ENCODE measurements at regions not wholly inside any gene's neighbourhood (a gene's known extent, or its start where the extent isn't known, plus 50 kb on each side); places are given as distances from the start of the nearest gene placed in this dataset.

DNA sequence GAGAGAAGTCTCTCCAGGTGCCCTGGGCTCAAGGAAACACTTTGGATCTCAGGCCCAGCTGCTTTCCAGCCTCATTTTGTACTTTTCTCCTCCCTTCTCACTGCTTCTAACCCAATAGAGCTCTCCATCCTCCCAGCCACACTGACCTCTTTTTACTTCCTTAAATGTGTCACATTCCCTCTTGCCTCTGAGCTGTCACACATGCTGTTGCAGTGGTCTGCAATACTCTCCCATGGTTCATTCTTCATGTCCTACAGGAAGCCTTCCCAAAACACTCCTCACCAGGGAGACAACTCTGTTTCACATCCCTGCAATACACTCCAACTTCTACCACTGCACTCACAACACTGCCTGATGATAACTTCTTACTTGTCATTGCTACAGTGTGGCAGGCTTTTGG, 242.1 kb upstream of the DYNLRB2 start:
- Histone ChIP-seq H3K27ac (ENCODE audit: low read depth, low read length) (no peak overlapping the region), H3K9ac (ENCODE audit: low read depth in 1 of 3, low read length in 3 of 3) (no peak overlapping the region), H3K9me3 (ENCODE audit: control insufficient read depth in 3 of 3, low read length in 3 of 3) (no peaks in the 10 kb centered on the region), H3K36me3 (ENCODE audit: control insufficient read depth in 3 of 3, insufficient read depth in 3 of 3, low read length in 3 of 3) (no peaks in the 10 kb centered on the region), H3K4me1 (ENCODE audit: control insufficient read depth in 3 of 3, insufficient read depth in 3 of 3, low read length in 3 of 3) (no peaks in the 10 kb centered on the region), H3K27me3 (ENCODE audit: control insufficient read depth in 3 of 3, insufficient read depth in 3 of 3, low read length in 3 of 3) (no peaks in the 10 kb centered on the region), H3K4me3 (ENCODE audit: low read length in 3 of 3) (no peak overlapping the region)

DNA sequence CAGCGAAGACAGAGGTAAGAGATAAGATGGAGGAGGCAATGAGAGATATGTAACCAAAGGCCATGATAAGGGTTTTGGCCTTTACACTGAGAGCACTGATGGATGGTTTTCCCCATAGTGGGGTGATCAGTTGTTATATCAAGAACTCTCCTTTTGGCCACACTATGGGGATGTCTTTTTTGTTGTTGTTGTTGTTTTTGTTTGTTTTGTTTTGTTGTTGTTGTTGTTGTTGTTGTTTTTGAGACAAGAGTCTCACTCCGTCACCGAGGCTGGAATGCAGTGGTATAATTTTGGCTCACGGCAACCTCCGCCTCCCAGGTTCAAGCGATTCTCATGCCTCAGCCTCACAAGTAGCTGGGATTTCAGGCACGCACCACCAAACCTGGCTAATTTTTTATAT, 244.8 kb upstream of the DYNLRB2 start:
- H3K9me3 ChIP-seq (ENCODE audit: control insufficient read depth in 3 of 3, low read length in 3 of 3), result no peaks in the 10 kb centered on the region
- no peaks in the 10 kb centered on the region for H3K27me3 ChIP-seq (ENCODE audit: control insufficient read depth in 3 of 3, insufficient read depth in 3 of 3, low read length in 3 of 3)
- no peaks in the 10 kb centered on the region for H3K36me3 ChIP-seq (ENCODE audit: control insufficient read depth in 3 of 3, insufficient read depth in 3 of 3, low read length in 3 of 3)
- H3K27ac ChIP-seq (ENCODE audit: low read depth, low read length), result no peak overlapping the region
- H3K4me1 ChIP-seq (ENCODE audit: control insufficient read depth in 3 of 3, insufficient read depth in 3 of 3, low read length in 3 of 3), result no peaks in the 10 kb centered on the region
- no peak overlapping the region for H3K4me3 ChIP-seq (ENCODE audit: low read length in 3 of 3)
- no peak overlapping the region for H3K9ac ChIP-seq (ENCODE audit: low read depth in 1 of 3, low read length in 3 of 3)

- no peak overlapping the region for H3K27ac ChIP-seq (ENCODE audit: low read depth, low read length)
- H3K9me3 ChIP-seq (ENCODE audit: control insufficient read depth in 3 of 3, low read length in 3 of 3), result no peaks in the 10 kb centered on the region
- no peaks in the 10 kb centered on the region for H3K36me3 ChIP-seq (ENCODE audit: control insufficient read depth in 3 of 3, insufficient read depth in 3 of 3, low read length in 3 of 3)
- H3K9ac ChIP-seq (ENCODE audit: low read depth in 1 of 3, low read length in 3 of 3), result no peak overlapping the region
- H3K27me3 ChIP-seq (ENCODE audit: control insufficient read depth in 3 of 3, insufficient read depth in 3 of 3, low read length in 3 of 3), result no peaks in the 10 kb centered on the region
- H3K4me3 ChIP-seq (ENCODE audit: low read length in 3 of 3), result no peak overlapping the region
- no peaks in the 10 kb centered on the region for H3K4me1 ChIP-seq (ENCODE audit: control insufficient read depth in 3 of 3, insufficient read depth in 3 of 3, low read length in 3 of 3)
Observed at GRCh38 chr16:80294172-80294571, 246.6 kb upstream of the DYNLRB2 start.

DNA sequence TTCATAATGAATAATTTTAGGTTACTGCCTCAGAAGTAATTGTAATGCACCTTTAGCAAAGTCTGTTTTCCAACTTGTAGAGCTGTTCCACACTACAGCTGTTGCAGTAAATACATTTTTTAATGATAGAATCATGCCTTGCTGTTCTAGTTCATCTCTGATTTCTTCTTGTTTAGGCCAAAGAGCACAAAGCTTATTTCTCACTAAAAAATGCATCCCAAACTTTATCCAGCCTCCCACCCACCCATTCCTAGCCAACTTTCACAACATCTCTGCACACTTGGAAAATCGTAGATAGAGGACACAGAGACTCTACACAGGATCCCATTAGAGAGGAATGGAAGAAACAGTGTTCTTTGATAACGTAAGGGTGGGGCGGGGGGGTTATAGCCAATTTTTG, 252.2 kb upstream of the DYNLRB2 start:
- no peaks in the 10 kb centered on the region for H3K36me3 ChIP-seq (ENCODE audit: control insufficient read depth in 3 of 3, insufficient read depth in 3 of 3, low read length in 3 of 3)
- no peak overlapping the region for H3K27ac ChIP-seq (ENCODE audit: low read depth, low read length)
- no peak overlapping the region for H3K4me3 ChIP-seq (ENCODE audit: low read length in 3 of 3)
- no peaks in the 10 kb centered on the region for H3K4me1 ChIP-seq (ENCODE audit: control insufficient read depth in 3 of 3, insufficient read depth in 3 of 3, low read length in 3 of 3)
- no peaks in the 10 kb centered on the region for H3K9me3 ChIP-seq (ENCODE audit: control insufficient read depth in 3 of 3, low read length in 3 of 3)
- H3K9ac ChIP-seq (ENCODE audit: low read depth in 1 of 3, low read length in 3 of 3), result no peak overlapping the region
- no peaks in the 10 kb centered on the region for H3K27me3 ChIP-seq (ENCODE audit: control insufficient read depth in 3 of 3, insufficient read depth in 3 of 3, low read length in 3 of 3)

DNA sequence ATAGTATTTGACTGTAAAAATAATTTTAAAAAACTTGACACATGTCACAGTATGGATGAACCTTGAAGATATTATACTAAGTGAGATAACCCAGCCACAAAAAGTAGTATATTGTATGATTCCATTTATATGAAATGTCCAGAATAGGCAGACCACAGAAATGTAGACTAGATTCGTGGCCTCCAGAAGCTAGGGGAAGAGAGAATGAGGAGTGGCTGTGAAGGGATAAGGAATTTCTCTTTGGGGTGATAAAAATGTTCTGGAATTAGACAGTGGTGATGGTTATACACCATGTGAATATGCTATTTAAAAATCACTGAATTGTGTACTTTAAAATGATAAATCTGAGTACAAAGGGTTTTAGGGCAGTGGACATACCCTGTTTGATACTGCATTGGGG, 253.1 kb upstream of the DYNLRB2 start:
- H3K4me3 ChIP-seq (ENCODE audit: low read length in 3 of 3), result no peak overlapping the region
- no peaks in the 10 kb centered on the region for H3K9me3 ChIP-seq (ENCODE audit: control insufficient read depth in 3 of 3, low read length in 3 of 3)
- H3K27me3 ChIP-seq (ENCODE audit: control insufficient read depth in 3 of 3, insufficient read depth in 3 of 3, low read length in 3 of 3), result no peaks in the 10 kb centered on the region
- H3K27ac ChIP-seq (ENCODE audit: low read depth, low read length), result no peak overlapping the region
- H3K9ac ChIP-seq (ENCODE audit: low read depth in 1 of 3, low read length in 3 of 3), result no peak overlapping the region
- no peaks in the 10 kb centered on the region for H3K36me3 ChIP-seq (ENCODE audit: control insufficient read depth in 3 of 3, insufficient read depth in 3 of 3, low read length in 3 of 3)
- H3K4me1 ChIP-seq (ENCODE audit: control insufficient read depth in 3 of 3, insufficient read depth in 3 of 3, low read length in 3 of 3), result no peaks in the 10 kb centered on the region

- no peaks in the 10 kb centered on the region for H3K9me3 ChIP-seq (ENCODE audit: control insufficient read depth in 3 of 3, low read length in 3 of 3)
- H3K27ac ChIP-seq (ENCODE audit: low read depth, low read length), result no peak overlapping the region
- no peaks in the 10 kb centered on the region for H3K27me3 ChIP-seq (ENCODE audit: control insufficient read depth in 3 of 3, insufficient read depth in 3 of 3, low read length in 3 of 3)
- no peaks in the 10 kb centered on the region for H3K36me3 ChIP-seq (ENCODE audit: control insufficient read depth in 3 of 3, insufficient read depth in 3 of 3, low read length in 3 of 3)
- H3K4me3 ChIP-seq (ENCODE audit: low read length in 3 of 3), result no peak overlapping the region
- no peaks in the 10 kb centered on the region for H3K4me1 ChIP-seq (ENCODE audit: control insufficient read depth in 3 of 3, insufficient read depth in 3 of 3, low read length in 3 of 3)
- H3K9ac ChIP-seq (ENCODE audit: low read depth in 1 of 3, low read length in 3 of 3), result no peak overlapping the region
Observed at GRCh38 chr16:80285104-80285503, 255.7 kb upstream of the DYNLRB2 start.

DNA sequence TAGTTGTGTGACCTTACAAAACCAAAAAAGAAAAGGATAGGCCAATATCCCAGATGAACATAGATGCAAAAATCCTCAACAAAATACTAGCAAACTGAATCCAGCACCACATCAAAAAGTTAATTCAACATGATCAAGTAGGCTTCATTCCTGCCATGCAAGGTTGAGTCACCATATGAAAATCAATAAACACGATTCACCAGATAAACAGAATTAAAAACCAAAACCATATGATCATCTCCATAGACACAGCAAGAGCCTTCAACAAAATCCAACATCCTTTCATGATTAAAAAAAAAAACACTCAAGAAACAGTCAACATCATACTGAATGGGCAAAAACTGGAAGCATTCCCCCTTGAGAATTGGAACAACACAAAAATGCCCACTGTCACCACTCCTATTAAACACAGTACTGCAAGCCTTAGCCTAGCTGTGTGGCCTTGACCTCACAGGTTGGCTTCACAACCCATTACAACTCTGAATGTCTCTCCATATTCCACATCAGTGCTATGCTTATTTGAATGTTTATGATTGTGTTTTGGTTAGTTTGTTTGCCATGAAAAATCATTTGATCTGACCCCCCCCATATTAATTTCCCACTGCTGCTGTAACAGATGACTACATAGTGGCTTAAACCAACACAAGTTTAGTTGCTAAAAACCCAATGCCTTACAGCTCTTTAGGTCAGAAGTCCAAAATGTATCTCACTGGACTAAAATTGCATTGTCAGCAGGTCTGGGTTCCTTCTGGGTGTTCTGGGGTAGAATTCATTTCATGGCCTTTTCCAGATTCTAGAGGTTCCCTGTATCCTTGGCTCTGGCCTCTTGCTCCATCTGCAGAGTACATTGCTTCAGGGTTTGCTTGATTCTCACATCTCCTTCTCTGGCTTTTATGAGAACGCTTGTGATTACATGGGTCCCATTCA, 257.1 kb upstream of the DYNLRB2 start:
- Histone ChIP-seq H3K4me3 (ENCODE audit: low read length in 3 of 3) (no peak overlapping the region), H3K9me3 (ENCODE audit: control insufficient read depth in 3 of 3, low read length in 3 of 3) (no peaks in the 10 kb centered on the region), H3K9ac (ENCODE audit: low read depth in 1 of 3, low read length in 3 of 3) (no peak overlapping the region), H3K36me3 (ENCODE audit: control insufficient read depth in 3 of 3, insufficient read depth in 3 of 3, low read length in 3 of 3) (no peaks in the 10 kb centered on the region), H3K27ac (ENCODE audit: low read depth, low read length) (no peak overlapping the region), H3K27me3 (ENCODE audit: control insufficient read depth in 3 of 3, insufficient read depth in 3 of 3, low read length in 3 of 3) (no peaks in the 10 kb centered on the region), H3K4me1 (ENCODE audit: control insufficient read depth in 3 of 3, insufficient read depth in 3 of 3, low read length in 3 of 3) (no peaks in the 10 kb centered on the region)

DNA sequence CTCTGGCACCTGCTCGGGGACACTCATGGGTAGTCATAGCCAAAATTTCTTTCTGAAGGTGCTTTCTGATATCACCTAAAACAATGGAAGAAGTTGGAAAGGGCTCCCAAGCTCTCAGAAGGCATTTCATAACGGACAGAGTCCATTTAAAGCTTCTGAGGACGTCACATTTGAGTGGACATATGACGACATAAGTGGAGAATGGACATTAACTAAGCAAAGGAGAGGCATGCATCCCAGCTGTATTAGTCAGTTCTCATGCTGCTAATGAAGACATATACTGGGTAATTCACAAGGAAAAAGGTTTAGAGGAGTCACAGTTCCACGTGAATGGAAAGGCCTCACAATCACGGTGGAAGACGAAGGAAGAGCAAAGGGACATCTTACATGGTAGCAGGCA, 260.2 kb upstream of the DYNLRB2 start:
- Histone ChIP-seq H3K27ac (ENCODE audit: low read depth, low read length) (no peak overlapping the region), H3K36me3 (ENCODE audit: control insufficient read depth in 3 of 3, insufficient read depth in 3 of 3, low read length in 3 of 3) (no peaks in the 10 kb centered on the region), H3K4me1 (ENCODE audit: control insufficient read depth in 3 of 3, insufficient read depth in 3 of 3, low read length in 3 of 3) (no peaks in the 10 kb centered on the region), H3K9me3 (ENCODE audit: control insufficient read depth in 3 of 3, low read length in 3 of 3) (no peaks in the 10 kb centered on the region), H3K9ac (ENCODE audit: low read depth in 1 of 3, low read length in 3 of 3) (no peak overlapping the region), H3K27me3 (ENCODE audit: control insufficient read depth in 3 of 3, insufficient read depth in 3 of 3, low read length in 3 of 3) (no peaks in the 10 kb centered on the region), H3K4me3 (ENCODE audit: low read length in 3 of 3) (no peak overlapping the region)

DNA sequence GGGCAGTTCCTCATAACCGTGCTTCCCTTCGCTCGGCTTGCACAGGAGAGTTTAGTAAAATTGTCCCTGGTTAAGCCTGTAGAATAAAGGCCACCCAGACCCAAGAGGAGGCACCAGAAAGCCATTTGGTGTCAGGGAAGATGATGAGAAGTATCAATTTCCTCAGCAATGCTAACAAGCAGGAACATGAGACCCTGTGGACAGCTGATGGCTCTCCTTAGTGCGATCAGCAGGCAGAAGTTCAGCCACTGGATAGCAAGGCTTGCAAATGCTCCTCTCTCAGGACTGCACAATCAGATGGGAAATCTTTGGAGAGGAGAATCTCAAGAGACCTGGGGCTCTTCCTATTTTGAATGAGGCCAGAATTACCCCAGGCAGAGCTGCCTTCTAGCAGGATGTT, 261.1 kb upstream of the DYNLRB2 start:
- H3K27me3 ChIP-seq (ENCODE audit: control insufficient read depth in 3 of 3, insufficient read depth in 3 of 3, low read length in 3 of 3), result no peaks in the 10 kb centered on the region
- no peak overlapping the region for H3K4me3 ChIP-seq (ENCODE audit: low read length in 3 of 3)
- no peaks in the 10 kb centered on the region for H3K36me3 ChIP-seq (ENCODE audit: control insufficient read depth in 3 of 3, insufficient read depth in 3 of 3, low read length in 3 of 3)
- H3K9me3 ChIP-seq (ENCODE audit: control insufficient read depth in 3 of 3, low read length in 3 of 3), result no peaks in the 10 kb centered on the region
- H3K27ac ChIP-seq (ENCODE audit: low read depth, low read length), result no peak overlapping the region
- no peak overlapping the region for H3K9ac ChIP-seq (ENCODE audit: low read depth in 1 of 3, low read length in 3 of 3)
- H3K4me1 ChIP-seq (ENCODE audit: control insufficient read depth in 3 of 3, insufficient read depth in 3 of 3, low read length in 3 of 3), result no peaks in the 10 kb centered on the region

DNA sequence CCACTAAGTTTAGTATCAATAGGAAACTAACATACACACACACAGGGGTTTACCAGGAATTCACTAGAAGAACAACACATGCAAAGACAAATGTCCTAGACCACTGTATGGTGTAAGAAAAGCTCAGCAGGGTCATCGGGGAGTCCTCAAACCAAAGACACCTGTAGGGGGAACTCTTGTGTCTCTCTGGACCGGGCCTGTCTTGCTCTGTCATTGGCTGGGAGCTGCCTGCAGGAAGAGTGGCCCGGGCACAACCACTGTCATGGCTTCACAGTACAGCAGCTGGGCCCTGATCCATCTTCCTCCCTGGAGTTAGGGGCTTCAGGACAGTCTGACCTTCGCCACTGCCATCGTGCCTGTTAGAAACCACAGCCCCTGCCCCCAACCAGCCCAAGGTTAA, 263.6 kb upstream of the DYNLRB2 start:
- no peak overlapping the region for H3K4me3 ChIP-seq (ENCODE audit: low read length in 3 of 3)

More for the DNA sequence above, 263.6 kb upstream of the DYNLRB2 start:
- Histone ChIP-seq H3K9ac (ENCODE audit: low read depth in 1 of 3, low read length in 3 of 3) (no peak overlapping the region), H3K27me3 (ENCODE audit: control insufficient read depth in 3 of 3, insufficient read depth in 3 of 3, low read length in 3 of 3) (no peaks in the 10 kb centered on the region), H3K36me3 (ENCODE audit: control insufficient read depth in 3 of 3, insufficient read depth in 3 of 3, low read length in 3 of 3) (no peaks in the 10 kb centered on the region), H3K4me1 (ENCODE audit: control insufficient read depth in 3 of 3, insufficient read depth in 3 of 3, low read length in 3 of 3) (no peaks in the 10 kb centered on the region), H3K9me3 (ENCODE audit: control insufficient read depth in 3 of 3, low read length in 3 of 3) (no peaks in the 10 kb centered on the region), H3K27ac (ENCODE audit: low read depth, low read length) (no peak overlapping the region)
